ENCODE measurements at regions not wholly inside any gene's neighbourhood (a gene's known extent, or its start where the extent isn't known, plus 50 kb on each side); places are given as distances from the start of the nearest gene placed in this dataset.
"Not testable (repeated sequence)": the region's sequence is repeated elsewhere in the genome, so short reads cannot be mapped to it uniquely, and the experiment has no call there.

- DNase-seq, result not testable (repeated sequence)
Measured at GRCh38 chr9:65566018-65566417, 109.7 kb upstream of the ZNG1E start.

GRCh38 chr9:65519018-65519417 is 156.7 kb upstream of the ZNG1E start:
- DNase-seq, result not testable (repeated sequence)

- DNase-seq, result not testable (repeated sequence)
Measured at GRCh38 chr9:65514465-65514864, 161.3 kb upstream of the ZNG1E start.

GRCh38 chr9:65507897-65508296 is 167.8 kb upstream of the ZNG1E start:
- DNase-seq, result not testable (repeated sequence)

GRCh38 chr9:65504686-65505085 is 171.0 kb upstream of the ZNG1E start:
- not testable (repeated sequence) for DNase-seq

GRCh38 chr9:65503696-65504095 is 172.0 kb upstream of the ZNG1E start:
- DNase-seq, result not testable (repeated sequence)

- not testable (repeated sequence) for DNase-seq
Measured at GRCh38 chr9:65482890-65483289, 192.8 kb upstream of the ZNG1E start.

- DNase-seq, result not testable (repeated sequence)
Measured at GRCh38 chr9:65481291-65481690, 194.4 kb upstream of the ZNG1E start.

GRCh38 chr9:65474891-65475290 is 189.9 kb upstream of the FOXD4L5 start:
- DNase-seq, result not testable (repeated sequence)

- DNase-seq, result not testable (repeated sequence)
Measured at GRCh38 chr9:65473059-65473822, 188.2 kb upstream of the FOXD4L5 start.

GRCh38 chr9:65471106-65471505 is 186.1 kb upstream of the FOXD4L5 start:
- not testable (repeated sequence) for DNase-seq

GRCh38 chr9:65466911-65467734 is 182.1 kb upstream of the FOXD4L5 start:
- not testable (repeated sequence) for DNase-seq

GRCh38 chr9:65465246-65465895 is 180.4 kb upstream of the FOXD4L5 start:
- DNase-seq, result not testable (repeated sequence)

GRCh38 chr9:65462476-65462875 is 177.5 kb upstream of the FOXD4L5 start:
- not testable (repeated sequence) for DNase-seq

- DNase-seq, result no peak
Measured at GRCh38 chr9:65459756-65460320, 174.8 kb upstream of the FOXD4L5 start.

GRCh38 chr9:65458992-65459391 is 174.0 kb upstream of the FOXD4L5 start:
- DNase-seq, result no peak

- no peak for DNase-seq
Measured at GRCh38 chr9:65458465-65458864, 173.5 kb upstream of the FOXD4L5 start.

- not testable (repeated sequence) for DNase-seq
Measured at GRCh38 chr9:65456991-65457390, 172.0 kb upstream of the FOXD4L5 start.

- not testable (repeated sequence) for DNase-seq
Measured at GRCh38 chr9:65455751-65456647, 171.0 kb upstream of the FOXD4L5 start.

GRCh38 chr9:65455136-65455535 is 170.1 kb upstream of the FOXD4L5 start:
- DNase-seq, result not testable (repeated sequence)

- not testable (repeated sequence) for DNase-seq
Measured at GRCh38 chr9:65454666-65455065, 169.7 kb upstream of the FOXD4L5 start.

GRCh38 chr9:65454034-65454433 is 169.0 kb upstream of the FOXD4L5 start:
- DNase-seq, result not testable (repeated sequence)

Data from NCI-H1105 (cell line).